Brain microvascular endothelial cell (primary cell): ENCODE measurements at regions not wholly inside any gene's neighbourhood (a gene's known extent, or its start where the extent isn't known, plus 50 kb on each side); places are given as distances from the start of the nearest gene placed in this dataset.

ENCODE experiments used
- DNase-seq: peaks from one replicate; pipeline ENCODE4 v3.0.0-alpha.2; 2020
- H3K27ac ChIP-seq: fragments of 250-450 bp; sonication (Bioruptor Pico); 2 replicates; pipeline ENCODE4 v1.5.1; 2020; ENCODE audit warnings: mild to moderate bottlenecking, moderate library complexity
- H3K27me3 ChIP-seq: fragments of 250-450 bp; sonication (Bioruptor Pico); replicated peaks from 2 replicates; pipeline ENCODE4 v1.5.1; 2020; ENCODE audit warnings: mild to moderate bottlenecking
- H3K36me3 ChIP-seq: fragments of 250-450 bp; sonication (Bioruptor Pico); replicated peaks from 2 replicates; pipeline ENCODE4 v1.5.1; 2020; ENCODE audit warnings: mild to moderate bottlenecking
- H3K4me3 ChIP-seq: 2 replicates; pipeline ENCODE4 v1.5.1; 2011; ENCODE audit warnings: low read depth, mild to moderate bottlenecking, control low read depth, low read length, moderate library complexity
- CTCF ChIP-seq: IDR thresholded peaks from 2 replicates; pipeline ENCODE4 v1.5.1; 2011; ENCODE audit warnings: low read depth, mild to moderate bottlenecking, moderate library complexity, low read length, control low read depth, inconsistent platforms; ENCODE audit errors: missing control alignments
- in situ Hi-C: cut with HindIII; loops from 2 replicates; pipeline ENCODE4 v1.10.0; 2017; ENCODE audit warnings: low sequenced_read_pairs, low pct_ligation_motif_present

GRCh38 chr4:38572793-38573192, 91.2 kb upstream of the KLF3 start:
- Histone ChIP-seq H3K27me3 (no peaks in the 10 kb centered on the region), H3K27ac (no peak overlapping the region), H3K4me3 (no peak overlapping the region), H3K36me3 (no peaks in the 10 kb centered on the region)
- no peak for DNase-seq
- no peak for TF ChIP-seq CTCF
- in situ Hi-C loops, result no loop called here

GRCh38 chr4:38574559-38575333, 89.3 kb upstream of the KLF3 start:
- in situ Hi-C loops, result no loop called here
- no peaks in the 10 kb centered on the region for H3K36me3 ChIP-seq
- DNase-seq, result no peak

GRCh38 chr4:38576767-38577166, 87.2 kb upstream of the KLF3 start:
- in situ Hi-C loops, result no loop called here

More at GRCh38 chr4:38574559-38575333, 89.3 kb upstream of the KLF3 start:
- no peak overlapping the region for H3K4me3 ChIP-seq
- no peak overlapping the region for H3K27ac ChIP-seq
- no peaks in the 10 kb centered on the region for H3K27me3 ChIP-seq
- no peak for TF ChIP-seq CTCF

DNA sequence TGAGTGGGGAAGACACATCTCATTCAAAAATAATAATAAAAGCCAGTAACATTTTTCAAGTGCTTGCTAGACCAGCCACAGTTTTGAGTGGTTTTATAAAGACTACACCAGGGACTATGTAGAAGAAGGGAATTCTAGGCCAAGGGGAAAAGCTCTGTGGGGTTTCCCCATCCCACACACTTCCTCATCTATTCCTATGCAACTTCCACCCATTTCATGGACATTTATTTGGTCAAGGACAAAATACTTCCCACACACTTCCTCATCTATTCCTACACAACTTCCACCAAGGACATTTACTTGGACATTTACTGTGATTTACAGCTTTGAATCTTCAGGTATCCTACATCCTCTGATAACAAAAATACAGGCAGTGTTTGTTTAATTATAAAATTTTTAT, 86.5 kb upstream of the KLF3 start:
- in situ Hi-C loops, result no loop called here
- no peak overlapping the region for H3K27ac ChIP-seq

More at GRCh38 chr4:38576767-38577166, 87.2 kb upstream of the KLF3 start:
- no peaks in the 10 kb centered on the region for H3K27me3 ChIP-seq
- no peak overlapping the region for H3K4me3 ChIP-seq
- no peak overlapping the region for H3K27ac ChIP-seq
- no peak for DNase-seq
- TF ChIP-seq CTCF, result no peak
- H3K36me3 ChIP-seq, result no peaks in the 10 kb centered on the region

GRCh38 chr4:38581426-38582106, 82.4 kb upstream of the KLF3 start:
- in situ Hi-C loops, result no loop called here
- DNase-seq, result no peak
- no peaks in the 10 kb centered on the region for H3K36me3 ChIP-seq
- H3K4me3 ChIP-seq, result no peak overlapping the region
- no peak overlapping the region for H3K27ac ChIP-seq
- no peak for TF ChIP-seq CTCF
- H3K27me3 ChIP-seq, result no peaks in the 10 kb centered on the region

More for the DNA sequence above, 86.5 kb upstream of the KLF3 start:
- Histone ChIP-seq H3K36me3 (no peaks in the 10 kb centered on the region), H3K4me3 (no peak overlapping the region), H3K27me3 (no peaks in the 10 kb centered on the region)
- no peak for DNase-seq
- no peak for TF ChIP-seq CTCF
